MM.1S (cell line): ENCODE measurements at regions not wholly inside any gene's neighbourhood (a gene's known extent, or its start where the extent isn't known, plus 50 kb on each side); places are given as distances from the start of the nearest gene placed in this dataset.

Experiments
- DNase-seq: peaks from one replicate; pipeline ENCODE4 v3.0.0-alpha.2; 2015
- H2AFZ ChIP-seq: fragments of 300-600 bp; sonication (generic); 2 replicates; pipeline ENCODE4 v1.6.0; 2016; ENCODE audit warnings: antibody characterized with exemption, low read length
- H3F3A ChIP-seq: fragments of 300-600 bp; sonication (generic); 2 replicates; pipeline ENCODE4 v1.6.1; 2016; ENCODE audit warnings: mild to moderate bottlenecking, antibody characterized with exemption, low read length, moderate library complexity, mixed read lengths; ENCODE audit not compliant: insufficient read depth
- H3K27ac ChIP-seq: fragments of 300-600 bp; sonication (generic); 2 replicates; pipeline ENCODE4 v1.5.1; 2016; ENCODE audit warnings: mild to moderate bottlenecking, low read length
- H3K27me3 ChIP-seq: fragments of 300-600 bp; sonication (generic); replicated peaks from 2 replicates; pipeline ENCODE4 v1.6.0; 2016; ENCODE audit warnings: low read length; ENCODE audit not compliant: insufficient read depth
- H3K36me3 ChIP-seq: fragments of 300-600 bp; sonication (generic); replicated peaks from 2 replicates; pipeline ENCODE4 v1.6.1; 2016; ENCODE audit warnings: mild to moderate bottlenecking, low read length, mixed read lengths; ENCODE audit not compliant: insufficient read depth
- H3K4me1 ChIP-seq: fragments of 300-600 bp; sonication (generic); 2 replicates; pipeline ENCODE4 v1.6.1; 2016; ENCODE audit warnings: low read length, mixed read lengths
- H3K4me2 ChIP-seq: fragments of 300-600 bp; sonication (generic); 2 replicates; pipeline ENCODE4 v1.6.0; 2016; ENCODE audit warnings: low read depth, low read length
- H3K4me3 ChIP-seq: fragments of 300-600 bp; sonication (generic); 2 replicates; pipeline ENCODE4 v1.5.1; 2016; ENCODE audit warnings: low read length, mixed read lengths
- H3K79me2 ChIP-seq: fragments of 300-600 bp; sonication (generic); 2 replicates; pipeline ENCODE4 v1.6.1; 2016; ENCODE audit warnings: mixed run types, low read length, mixed read lengths
- H3K9ac ChIP-seq: fragments of 300-600 bp; sonication (generic); 2 replicates; pipeline ENCODE4 v1.6.1; 2016; ENCODE audit warnings: low read length, mixed read lengths
- H3K9me2 ChIP-seq: fragments of 300-600 bp; sonication (generic); replicated peaks from 2 replicates; pipeline ENCODE4 v1.6.1; 2016; ENCODE audit warnings: mild to moderate bottlenecking, low read length, mixed read lengths; ENCODE audit not compliant: insufficient read depth
- H3K9me3 ChIP-seq: fragments of 300-600 bp; sonication (generic); replicated peaks from 2 replicates; pipeline ENCODE4 v1.6.1; 2016; ENCODE audit warnings: mild to moderate bottlenecking, low read length, mixed read lengths; ENCODE audit not compliant: insufficient read depth
- H4K20me1 ChIP-seq: fragments of 300-600 bp; sonication (generic); 2 replicates; pipeline ENCODE4 v1.6.1; 2016; ENCODE audit warnings: mild to moderate bottlenecking, low read length, moderate library complexity, mixed read lengths; ENCODE audit not compliant: insufficient read depth
- CTCF ChIP-seq: fragments of 300-600 bp; sonication (generic); IDR thresholded peaks from 2 replicates; pipeline ENCODE4 v1.5.1; 2016; ENCODE audit warnings: antibody characterized with exemption, low read length, mixed read lengths
- EZH2 ChIP-seq: fragments of 300-600 bp; sonication (generic); optimal IDR thresholded peaks from 2 replicates; pipeline ENCODE3; 2017; ENCODE audit warnings: low read depth, mild to moderate bottlenecking, antibody characterized with exemption, low read length, mixed read lengths
- EZH2phosphoT487 ChIP-seq: fragments of 300-600 bp; sonication (generic); IDR thresholded peaks from 2 replicates; pipeline ENCODE4 v1.6.1; 2018; ENCODE audit warnings: antibody characterized with exemption, low read length

- Histone ChIP-seq H3F3A (no peaks in the 10 kb centered on the region), H3K27me3 (no peaks in the 10 kb centered on the region), H3K27ac (no peak overlapping the region), H2AFZ (no peak overlapping the region), H3K9me3 (no peaks in the 10 kb centered on the region), H3K9ac (no peak overlapping the region), H3K36me3 (no peaks in the 10 kb centered on the region), H3K79me2 (no peaks in the 10 kb centered on the region), H4K20me1 (no peaks in the 10 kb centered on the region), H3K4me3 (no peak overlapping the region), H3K4me2 (no peak overlapping the region), H3K4me1 (no peaks in the 10 kb centered on the region), H3K9me2 (no peaks in the 10 kb centered on the region)
- TF ChIP-seq EZH2phosphoT487 = no peak
- no peak for DNase-seq
These were observed 1194.8 kb downstream of the BCL11B start for GRCh38 chr14:98077176-98077575.

- Histone ChIP-seq H4K20me1 (no peaks in the 10 kb centered on the region), H3K36me3 (no peaks in the 10 kb centered on the region), H3K9me3 (no peaks in the 10 kb centered on the region), H3K4me2 (no peak overlapping the region), H3K4me1 (no peaks in the 10 kb centered on the region), H3K79me2 (no peaks in the 10 kb centered on the region), H3K9me2 (no peaks in the 10 kb centered on the region), H2AFZ (no peak overlapping the region), H3K4me3 (no peak overlapping the region), H3K27ac (no peak overlapping the region), H3F3A (no peaks in the 10 kb centered on the region), H3K27me3 (no peaks in the 10 kb centered on the region), H3K9ac (no peak overlapping the region)
- no peak for DNase-seq
- TF ChIP-seq EZH2 = no peak
- no peak for TF ChIP-seq EZH2phosphoT487
- TF ChIP-seq CTCF = no peak
These were observed 1189.2 kb downstream of the BCL11B start for GRCh38 chr14:98082833-98083232.

GRCh38 chr14:98085751-98086150, 1186.2 kb downstream of the BCL11B start:
- H4K20me1 ChIP-seq = no peaks in the 10 kb centered on the region
- TF ChIP-seq EZH2 = no peak
- TF ChIP-seq CTCF = no peak
- no peak for TF ChIP-seq EZH2phosphoT487
- H3K4me2 ChIP-seq = no peak overlapping the region
- no peaks in the 10 kb centered on the region for H3K9me2 ChIP-seq
- no peaks in the 10 kb centered on the region for H3K27me3 ChIP-seq
- no peak overlapping the region for H3K4me3 ChIP-seq
- no peaks in the 10 kb centered on the region for H3K4me1 ChIP-seq
- no peaks in the 10 kb centered on the region for H3F3A ChIP-seq
- H3K27ac ChIP-seq = no peak overlapping the region
- no peaks in the 10 kb centered on the region for H3K36me3 ChIP-seq
- no peaks in the 10 kb centered on the region for H3K9me3 ChIP-seq
- no peak overlapping the region for H2AFZ ChIP-seq
- no peak overlapping the region for H3K9ac ChIP-seq
- no peaks in the 10 kb centered on the region for H3K79me2 ChIP-seq
- DNase-seq = no peak

- Histone ChIP-seq H3K9ac (no peak overlapping the region), H3K27me3 (no peaks in the 10 kb centered on the region), H3K4me1 (no peaks in the 10 kb centered on the region), H3K9me2 (no peaks in the 10 kb centered on the region), H3K4me2 (no peak overlapping the region), H3F3A (no peaks in the 10 kb centered on the region), H2AFZ (no peak overlapping the region), H3K27ac (no peak overlapping the region), H3K4me3 (no peak overlapping the region), H3K9me3 (no peaks in the 10 kb centered on the region), H4K20me1 (no peaks in the 10 kb centered on the region), H3K79me2 (no peaks in the 10 kb centered on the region), H3K36me3 (no peaks in the 10 kb centered on the region)
- TF ChIP-seq EZH2phosphoT487 = no peak
- no peak for TF ChIP-seq CTCF
- no peak for TF ChIP-seq EZH2
- no peak for DNase-seq
These were observed 1178.9 kb downstream of the BCL11B start for GRCh38 chr14:98093111-98093510.
